AG04450 (cell line): ENCODE measurements at regions not wholly inside any gene's neighbourhood (a gene's known extent, or its start where the extent isn't known, plus 50 kb on each side); places are given as distances from the start of the nearest gene placed in this dataset.
"Not testable (repeated sequence)": the region's sequence is repeated elsewhere in the genome, so short reads cannot be mapped to it uniquely, and the experiment has no call there.

ENCODE experiments used
- CTCF ChIA-PET: fragments of 300-600, 350-600 bp; formaldehyde crosslinking; extraction: SDS; loops from one replicate; lab custom pipeline; 2022; ENCODE audit warnings: antibody characterized with exemption, inconsistent platforms; lab: Charles Lee
- POLR2A ChIA-PET: fragments of 350-600 bp; formaldehyde crosslinking; extraction: SDS; loops from one replicate; lab custom pipeline; 2021; ENCODE audit warnings: antibody characterized with exemption, inconsistent platforms; lab: Yijun Ruan, JAX
- DNase-seq: peaks from one replicate; pipeline ENCODE4 v3.0.0-alpha.2; 2011; ENCODE audit warnings: low read depth, low spot score
- H3K27ac ChIP-seq: one replicate; pipeline ENCODE4 v1.5.1; 2012; ENCODE audit warnings: low read depth, low read length, control low read depth
- H3K27me3 ChIP-seq: one replicate; pipeline ENCODE4 v1.6.0; 2012; ENCODE audit warnings: low read length; ENCODE audit not compliant: control insufficient read depth, insufficient read depth
- H3K4me3 ChIP-seq: 2 replicates; pipeline ENCODE4 v1.5.1; 2011; ENCODE audit warnings: mild to moderate bottlenecking, low read depth, low read length, control low read depth
- H3K9me3 ChIP-seq: 2 replicates; pipeline ENCODE4 v1.5.1; 2012; ENCODE audit warnings: low read length; ENCODE audit not compliant: control insufficient read depth, insufficient read depth
- TF ChIP-seq, protein P1 (sequence below): IDR thresholded peaks from 2 replicates; pipeline ENCODE4 v1.5.1; 2011; ENCODE audit warnings: low read depth, low read length, control low read depth, inconsistent platforms

DNA sequence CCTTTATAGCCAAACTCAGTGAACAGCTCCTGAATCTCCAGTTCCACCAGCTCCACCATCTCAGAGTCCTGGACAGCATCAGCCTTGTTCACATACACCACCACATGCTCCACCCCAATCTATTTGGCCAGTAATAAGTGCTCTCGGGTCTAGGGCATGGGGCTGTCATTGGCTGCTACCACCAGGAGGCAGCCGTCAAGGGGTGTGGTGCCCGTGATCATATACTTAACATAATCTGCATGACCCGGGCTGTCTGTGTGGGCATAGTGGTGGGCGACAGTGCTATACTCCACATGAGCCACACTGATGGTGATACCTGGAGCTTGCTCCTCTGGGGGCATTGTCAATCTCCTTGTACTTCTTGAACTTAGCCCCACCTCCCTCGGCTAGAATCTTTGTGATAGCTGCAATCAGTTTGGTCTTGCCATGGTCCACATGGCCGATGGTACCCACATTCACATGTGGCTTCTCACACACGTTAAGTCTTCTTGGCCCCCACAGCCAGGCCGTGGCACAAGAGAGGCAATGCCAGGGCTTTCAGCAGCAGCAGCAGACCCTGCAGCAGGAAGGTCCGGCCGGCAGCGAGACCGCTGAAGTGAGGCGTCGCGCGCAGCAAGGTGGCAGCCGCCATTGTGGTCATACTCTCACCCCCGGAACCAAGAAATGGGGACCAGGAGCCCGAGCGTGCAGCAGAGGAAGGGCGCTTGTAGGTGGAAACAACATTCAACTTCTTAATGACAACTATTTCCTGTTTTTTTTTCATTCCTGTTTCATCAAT is 210.3 kb upstream of the WSB1 start:
- Histone ChIP-seq H3K27me3 (no peaks in the 10 kb centered on the region), H3K27ac (no peak overlapping the region), H3K9me3 (peaks cover 20% of the 10 kb centered on the region), H3K4me3 (no peak overlapping the region)
- TF ChIP-seq, protein P1, sequence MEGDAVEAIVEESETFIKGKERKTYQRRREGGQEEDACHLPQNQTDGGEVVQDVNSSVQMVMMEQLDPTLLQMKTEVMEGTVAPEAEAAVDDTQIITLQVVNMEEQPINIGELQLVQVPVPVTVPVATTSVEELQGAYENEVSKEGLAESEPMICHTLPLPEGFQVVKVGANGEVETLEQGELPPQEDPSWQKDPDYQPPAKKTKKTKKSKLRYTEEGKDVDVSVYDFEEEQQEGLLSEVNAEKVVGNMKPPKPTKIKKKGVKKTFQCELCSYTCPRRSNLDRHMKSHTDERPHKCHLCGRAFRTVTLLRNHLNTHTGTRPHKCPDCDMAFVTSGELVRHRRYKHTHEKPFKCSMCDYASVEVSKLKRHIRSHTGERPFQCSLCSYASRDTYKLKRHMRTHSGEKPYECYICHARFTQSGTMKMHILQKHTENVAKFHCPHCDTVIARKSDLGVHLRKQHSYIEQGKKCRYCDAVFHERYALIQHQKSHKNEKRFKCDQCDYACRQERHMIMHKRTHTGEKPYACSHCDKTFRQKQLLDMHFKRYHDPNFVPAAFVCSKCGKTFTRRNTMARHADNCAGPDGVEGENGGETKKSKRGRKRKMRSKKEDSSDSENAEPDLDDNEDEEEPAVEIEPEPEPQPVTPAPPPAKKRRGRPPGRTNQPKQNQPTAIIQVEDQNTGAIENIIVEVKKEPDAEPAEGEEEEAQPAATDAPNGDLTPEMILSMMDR = no peak
- CTCF ChIA-PET = no interaction called here
- no peak for DNase-seq
- POLR2A ChIA-PET = no interaction called here

DNA sequence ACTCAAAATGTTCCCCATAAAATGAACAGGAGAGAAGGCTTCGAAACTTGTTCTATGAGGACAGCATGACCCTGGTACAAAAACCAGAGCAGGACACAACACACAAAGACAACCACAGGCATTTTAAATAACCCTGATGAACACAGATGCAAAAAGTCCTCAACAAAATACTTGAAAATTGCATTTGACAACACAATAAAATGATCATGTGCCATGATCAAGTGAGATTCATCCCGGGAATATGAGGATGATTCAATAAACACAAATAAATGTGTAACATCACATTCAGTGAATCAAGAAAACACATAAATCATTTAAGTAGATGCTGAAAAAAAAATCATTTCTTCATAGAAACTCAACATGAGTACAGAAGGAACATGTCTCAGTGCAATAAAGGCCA is 208.4 kb upstream of the WSB1 start:
- Histone ChIP-seq H3K27me3 (no peaks in the 10 kb centered on the region), H3K4me3 (no peak overlapping the region), H3K27ac (no peak overlapping the region), H3K9me3 (peaks cover 33% of the 10 kb centered on the region)
- TF ChIP-seq, protein P1 = no peak
- ChIA-PET POLR2A (no interaction called here), CTCF (no interaction called here)
- no peak for DNase-seq

- TF ChIP-seq, protein P1 = no peak
- Histone ChIP-seq H3K4me3 (no peak overlapping the region), H3K27ac (no peak overlapping the region)
These were observed 207.4 kb upstream of the WSB1 start for GRCh38 chr17:27086526-27086925.

DNA sequence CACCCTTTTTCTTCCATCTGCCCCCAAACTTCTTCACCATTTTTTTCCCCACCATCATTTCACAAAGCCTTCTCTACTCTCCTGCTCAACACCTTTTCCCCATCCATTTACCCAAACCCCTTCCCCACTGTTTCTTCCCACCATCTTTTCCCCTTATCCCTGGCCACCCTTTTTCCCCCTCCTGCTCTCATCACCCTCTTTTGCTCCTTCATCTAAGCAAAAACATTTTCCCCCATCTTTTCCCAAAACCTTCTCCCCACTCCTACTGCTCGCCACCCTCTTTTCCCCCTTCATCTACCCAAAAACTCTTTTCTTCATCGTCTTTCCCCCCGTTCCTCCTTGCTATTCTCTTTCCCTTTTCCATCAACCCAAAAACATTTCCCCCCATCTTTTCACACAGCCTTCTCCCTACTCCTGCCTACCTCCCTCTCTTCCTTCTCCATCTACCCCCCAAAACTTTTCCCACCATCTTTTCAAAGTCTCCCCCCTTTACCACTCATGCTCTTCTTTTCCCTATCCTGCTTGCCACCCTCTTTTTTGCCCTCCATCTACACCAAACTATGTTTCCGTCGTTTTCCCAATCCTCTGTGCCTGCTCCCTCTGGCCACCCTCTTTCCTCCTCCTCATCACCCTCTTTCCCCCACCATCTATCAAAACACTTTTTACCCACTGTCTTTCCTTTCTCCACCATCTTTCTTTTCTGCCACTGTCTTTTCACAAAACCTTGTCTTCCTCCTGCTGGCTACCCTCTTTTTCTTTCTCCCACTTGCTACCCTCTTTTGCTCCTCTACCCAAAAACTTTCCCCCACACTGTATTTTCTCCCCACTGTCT is 205.8 kb upstream of the WSB1 start:
- ChIA-PET POLR2A (no interaction called here), CTCF (no interaction called here)
- DNase-seq = no peak
- Histone ChIP-seq H3K27ac (no peak overlapping the region), H3K4me3 (no peak overlapping the region), H3K9me3 (peaks cover 33% of the 10 kb centered on the region), H3K27me3 (no peaks in the 10 kb centered on the region)
- TF ChIP-seq, protein P1 = no peak

More at GRCh38 chr17:27086526-27086925, 207.4 kb upstream of the WSB1 start:
- ChIA-PET POLR2A (no interaction called here), CTCF (no interaction called here)
- DNase-seq = no peak
- H3K27me3 ChIP-seq = no peaks in the 10 kb centered on the region
- peaks cover 41% of the 10 kb centered on the region for H3K9me3 ChIP-seq

- no peak for DNase-seq
- no peak overlapping the region for H3K4me3 ChIP-seq
- no peaks in the 10 kb centered on the region for H3K27me3 ChIP-seq
- ChIA-PET POLR2A (no interaction called here), CTCF (no interaction called here)
- no peak overlapping the region for H3K27ac ChIP-seq
- H3K9me3 ChIP-seq = peaks cover 28% of the 10 kb centered on the region
- TF ChIP-seq, protein P1 = no peak
These were observed 205.2 kb upstream of the WSB1 start for GRCh38 chr17:27088767-27089078.

- H3K9me3 ChIP-seq = peaks cover 24% of the 10 kb centered on the region
- H3K4me3 ChIP-seq, POLR2A ChIA-PET, DNase-seq, H3K27me3 ChIP-seq, CTCF ChIA-PET, H3K27ac ChIP-seq: not testable (repeated sequence)
These were observed 204.6 kb upstream of the WSB1 start for GRCh38 chr17:27089079-27089928.
